ENCODE measurements at regions not wholly inside any gene's neighbourhood (a gene's known extent, or its start where the extent isn't known, plus 50 kb on each side); places are given as distances from the start of the nearest gene placed in this dataset.

- Mint-ChIP-seq H3K36me3 (ENCODE audit: low read depth) (no peaks in the 10 kb centered on the region), H3K27me3 (ENCODE audit: low read depth) (peaks cover 9% of the 10 kb centered on the region), H3K27ac (ENCODE audit: unreplicated experiment) (no peak overlapping the region), H3K4me3 (no peak overlapping the region), H3K4me1 (peaks cover 21% of the 10 kb centered on the region), H3K9me3 (no peaks in the 10 kb centered on the region)
- DNase-seq (ENCODE audit: low read depth, low spot score), result no peak
- TF ChIP-seq CTCF (conservative IDR thresholded peaks at IDR 0.05), result no peak
Observed at GRCh38 chr5:7317751-7318150, 78.2 kb upstream of the ADCY2 start.

GRCh38 chr5:7320701-7321301 is 75.1 kb upstream of the ADCY2 start:
- no peak overlapping the region for H3K4me3 Mint-ChIP-seq
- H3K9me3 Mint-ChIP-seq, result no peaks in the 10 kb centered on the region
- H3K27ac Mint-ChIP-seq (ENCODE audit: unreplicated experiment), result no peak overlapping the region
- no peak for DNase-seq (ENCODE audit: low read depth, low spot score)
- no peaks in the 10 kb centered on the region for H3K36me3 Mint-ChIP-seq (ENCODE audit: low read depth)
- TF ChIP-seq CTCF (conservative IDR thresholded peaks at IDR 0.05), result no peak
- H3K4me1 Mint-ChIP-seq, result peaks cover 10% of the 10 kb centered on the region
- peaks cover 9% of the 10 kb centered on the region for H3K27me3 Mint-ChIP-seq (ENCODE audit: low read depth)

GRCh38 chr5:7321724-7322123 is 74.2 kb upstream of the ADCY2 start:
- H3K9me3 Mint-ChIP-seq, result no peaks in the 10 kb centered on the region
- TF ChIP-seq CTCF (conservative IDR thresholded peaks at IDR 0.05), result no peak
- no peak for DNase-seq (ENCODE audit: low read depth, low spot score)
- H3K4me3 Mint-ChIP-seq, result no peak overlapping the region
- peaks cover 9% of the 10 kb centered on the region for H3K27me3 Mint-ChIP-seq (ENCODE audit: low read depth)
- H3K4me1 Mint-ChIP-seq, result peaks cover 5% of the 10 kb centered on the region
- no peaks in the 10 kb centered on the region for H3K36me3 Mint-ChIP-seq (ENCODE audit: low read depth)
- no peak overlapping the region for H3K27ac Mint-ChIP-seq (ENCODE audit: unreplicated experiment)

- H3K9me3 Mint-ChIP-seq, result no peaks in the 10 kb centered on the region
- H3K27me3 Mint-ChIP-seq (ENCODE audit: low read depth), result no peaks in the 10 kb centered on the region
- no peak overlapping the region for H3K4me3 Mint-ChIP-seq
- H3K27ac Mint-ChIP-seq (ENCODE audit: unreplicated experiment), result no peak overlapping the region
- no peak for DNase-seq (ENCODE audit: low read depth, low spot score)
- no peaks in the 10 kb centered on the region for H3K36me3 Mint-ChIP-seq (ENCODE audit: low read depth)
- peaks cover 8% of the 10 kb centered on the region for H3K4me1 Mint-ChIP-seq
- no peak for TF ChIP-seq CTCF (conservative IDR thresholded peaks at IDR 0.05)
Observed at GRCh38 chr5:7324919-7325318, 71.0 kb upstream of the ADCY2 start.

GRCh38 chr5:7325975-7326913 is 69.7 kb upstream of the ADCY2 start:
- Mint-ChIP-seq H3K4me1 (peaks cover 14% of the 10 kb centered on the region), H3K36me3 (ENCODE audit: low read depth) (no peaks in the 10 kb centered on the region), H3K27me3 (ENCODE audit: low read depth) (no peaks in the 10 kb centered on the region), H3K4me3 (no peak overlapping the region), H3K9me3 (no peaks in the 10 kb centered on the region), H3K27ac (ENCODE audit: unreplicated experiment) (no peak overlapping the region)
- DNase-seq (ENCODE audit: low read depth, low spot score), result no peak
- no peak for TF ChIP-seq CTCF (conservative IDR thresholded peaks at IDR 0.05)
